Ramos (cell line): ENCODE measurements at regions not wholly inside any gene's neighbourhood (a gene's known extent, or its start where the extent isn't known, plus 50 kb on each side); places are given as distances from the start of the nearest gene placed in this dataset.
"Not testable (repeated sequence)": the region's sequence is repeated elsewhere in the genome, so short reads cannot be mapped to it uniquely, and the experiment has no call there.

Experiments
- in situ Hi-C: fragments of 300-500 bp; cut with MboI; formaldehyde crosslinking; loops from one replicate; pipeline ENCODE4 v1.14.3; 2022; ENCODE audit warnings: low sequenced_read_pairs; ENCODE audit not compliant: unreplicated experiment

- in situ Hi-C loops = no loop called here
Observed at GRCh38 chr6:112626468-112627082, 279.4 kb downstream of the RFPL4B start.

GRCh38 chr6:112634376-112634775 lies 287.2 kb downstream of the RFPL4B start:
- in situ Hi-C loops = no loop called here

- in situ Hi-C loops = no loop called here
Observed at GRCh38 chr6:112636650-112637262, 289.6 kb downstream of the RFPL4B start.

- in situ Hi-C loops = no loop called here
Observed at GRCh38 chr6:112639391-112639831, 292.3 kb downstream of the RFPL4B start.

GRCh38 chr6:112640891-112641290 lies 293.8 kb downstream of the RFPL4B start:
- in situ Hi-C loops = no loop called here

- in situ Hi-C loops = no loop called here
Observed at GRCh38 chr6:112649853-112650252, 302.7 kb downstream of the RFPL4B start.

GRCh38 chr6:112651239-112651638 lies 304.1 kb downstream of the RFPL4B start:
- in situ Hi-C loops = no loop called here

- in situ Hi-C loops = no loop called here
Observed at GRCh38 chr6:112659912-112660311, 312.8 kb downstream of the RFPL4B start.

- in situ Hi-C loops = no loop called here
Observed at GRCh38 chr6:112660626-112661025, 313.5 kb downstream of the RFPL4B start.

GRCh38 chr6:112663698-112664097 lies 316.6 kb downstream of the RFPL4B start:
- in situ Hi-C loops = no loop called here

- in situ Hi-C loops = no loop called here
Observed at GRCh38 chr6:112665114-112665513, 318.0 kb downstream of the RFPL4B start.

- in situ Hi-C loops = no loop called here
Observed at GRCh38 chr6:112665815-112666214, 318.7 kb downstream of the RFPL4B start.

GRCh38 chr6:112667427-112667826 lies 320.3 kb downstream of the RFPL4B start:
- in situ Hi-C loops = no loop called here

GRCh38 chr6:112680091-112680490 lies 333.0 kb downstream of the RFPL4B start:
- in situ Hi-C loops = no loop called here

- in situ Hi-C loops = no loop called here
Observed at GRCh38 chr6:112682071-112682470, 334.9 kb downstream of the RFPL4B start.

- in situ Hi-C loops = no loop called here
Observed at GRCh38 chr6:112683106-112683505, 336.0 kb downstream of the RFPL4B start.

- in situ Hi-C loops = no loop called here
Observed at GRCh38 chr6:112683926-112684325, 336.8 kb downstream of the RFPL4B start.

GRCh38 chr6:112685521-112686220 lies 338.5 kb downstream of the RFPL4B start:
- in situ Hi-C loops = not testable (repeated sequence)

- in situ Hi-C loops = not testable (repeated sequence)
Observed at GRCh38 chr6:112688487-112689165, 341.5 kb downstream of the RFPL4B start.

- in situ Hi-C loops = not testable (repeated sequence)
Observed at GRCh38 chr6:112689183-112689858, 342.2 kb downstream of the RFPL4B start.
